ENCODE measurements at regions not wholly inside any gene's neighbourhood (a gene's known extent, or its start where the extent isn't known, plus 50 kb on each side); places are given as distances from the start of the nearest gene placed in this dataset.

DNA sequence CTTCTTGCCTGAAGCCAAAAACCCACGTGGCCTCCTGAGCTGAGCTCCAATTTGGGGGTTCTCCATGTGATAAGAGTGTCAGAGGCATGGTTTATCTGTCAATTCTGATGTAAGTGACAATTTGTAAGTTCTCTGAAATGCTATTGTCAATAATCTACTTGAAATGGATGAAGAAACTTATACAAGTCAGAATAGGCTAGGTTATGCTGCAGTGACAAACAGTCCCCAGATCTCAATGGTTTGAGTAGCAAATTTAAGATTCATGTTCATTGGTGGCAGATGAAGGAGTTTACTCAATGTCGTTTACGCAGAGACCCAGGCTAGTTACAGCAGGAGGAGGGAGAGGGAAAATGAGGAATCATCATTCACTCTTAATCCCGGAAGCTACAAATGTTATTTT lies 352.4 kb downstream of the KIF16B start:
- no peak for DNase-seq (ENCODE audit: low spot score)

- DNase-seq (ENCODE audit: low spot score), result no peak
These were observed 354.1 kb downstream of the KIF16B start for GRCh38 chr20:16219182-16219581.

DNA sequence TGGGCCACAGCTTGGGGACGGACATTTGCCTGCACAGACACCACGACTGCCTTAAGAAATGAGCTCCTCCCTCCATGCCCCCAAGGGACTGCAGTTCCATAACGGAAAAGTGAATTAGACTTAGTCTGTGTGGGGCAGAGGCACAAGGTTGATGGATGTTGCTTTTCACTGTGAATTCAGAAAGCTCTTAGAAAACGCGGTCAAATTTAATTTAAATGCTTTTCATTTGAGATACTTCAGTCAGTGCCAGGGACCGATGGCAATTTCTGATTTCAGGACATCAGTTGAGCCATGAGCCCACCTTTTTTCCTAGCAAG lies 356.4 kb downstream of the KIF16B start:
- DNase-seq (ENCODE audit: low spot score), result no peak

DNA sequence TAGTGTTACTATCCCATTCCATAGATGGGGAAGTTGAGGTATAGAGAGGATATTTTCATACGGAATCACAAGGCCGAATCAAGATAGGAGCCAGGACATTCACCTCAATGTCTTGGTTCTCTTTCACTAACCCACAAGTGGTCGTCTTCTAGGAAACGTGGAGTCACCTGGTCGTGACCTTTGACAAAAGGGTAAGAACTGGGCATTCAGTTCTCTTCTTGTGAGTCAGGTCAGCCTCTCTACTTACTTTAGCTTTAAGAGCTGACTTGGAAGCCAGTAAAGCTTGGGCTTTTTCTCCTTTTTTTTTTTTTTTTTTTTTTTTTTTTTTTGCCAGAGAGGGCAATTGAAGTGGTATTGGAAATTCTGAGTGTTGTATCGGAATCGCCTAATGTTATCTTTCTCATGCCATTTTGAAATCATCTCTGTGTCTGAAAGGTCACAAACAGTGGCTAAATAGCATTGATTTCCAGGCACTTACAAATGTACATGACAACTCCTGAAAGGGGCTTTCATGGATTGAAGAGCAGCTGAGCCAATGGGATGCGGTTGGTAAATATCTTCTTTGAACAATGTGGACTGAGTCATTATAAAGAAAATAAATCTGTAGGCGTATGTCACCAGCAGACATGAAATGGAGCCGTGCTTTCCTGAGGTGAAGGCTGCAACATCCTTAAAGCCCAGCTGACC lies 356.9 kb downstream of the KIF16B start:
- DNase-seq (ENCODE audit: low spot score), result no peak

DNA sequence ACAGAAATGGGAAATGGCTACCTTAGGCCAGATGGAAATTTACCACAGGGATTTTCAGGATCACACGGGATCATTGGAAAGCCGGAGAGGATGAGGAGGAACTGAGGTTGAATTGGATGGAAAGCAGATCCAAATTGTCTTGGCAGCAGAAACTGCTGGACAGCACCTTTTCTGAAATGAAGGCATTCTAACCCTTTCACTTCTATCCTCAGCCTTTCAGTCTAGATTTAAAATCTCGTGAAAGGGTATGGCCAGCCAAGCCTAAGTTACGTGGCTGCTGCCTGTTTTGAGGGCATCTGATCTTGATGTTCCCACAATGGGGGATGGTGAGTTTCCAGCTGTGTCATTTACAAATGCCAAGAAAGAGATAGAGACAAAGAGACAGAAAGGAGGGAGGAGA lies 358.2 kb downstream of the KIF16B start:
- DNase-seq (ENCODE audit: low spot score), result no peak

DNA sequence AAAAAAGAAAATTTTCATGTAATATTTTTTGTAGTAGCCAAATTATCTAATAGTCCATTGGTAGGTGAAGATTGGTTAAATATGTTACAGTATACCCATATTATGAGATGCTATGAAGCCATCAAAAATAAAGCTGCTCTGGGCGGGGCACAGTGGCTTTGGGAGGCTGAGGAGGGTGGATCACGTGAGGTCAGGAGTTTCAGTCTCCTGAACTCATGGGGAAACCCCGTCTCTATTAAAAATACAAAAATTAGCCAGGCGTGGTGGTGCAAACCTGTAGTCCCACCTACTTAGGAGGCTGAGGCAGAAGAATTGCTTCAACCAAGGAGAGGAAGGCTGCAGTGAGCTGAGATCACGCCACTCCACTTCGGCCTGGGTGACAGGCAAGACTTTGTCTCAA lies 360.5 kb downstream of the KIF16B start:
- no peak for DNase-seq (ENCODE audit: low spot score)

- DNase-seq (ENCODE audit: low spot score), result no peak
These were observed 363.3 kb downstream of the KIF16B start for GRCh38 chr20:16209951-16210361.

GRCh38 chr20:16209357-16209756 lies 363.9 kb downstream of the KIF16B start:
- DNase-seq (ENCODE audit: low spot score), result no peak

GRCh38 chr20:16208443-16208842 lies 364.8 kb downstream of the KIF16B start:
- no peak for DNase-seq (ENCODE audit: low spot score)

- DNase-seq (ENCODE audit: low spot score), result no peak
These were observed 366.4 kb downstream of the KIF16B start for GRCh38 chr20:16206817-16207216.

DNA sequence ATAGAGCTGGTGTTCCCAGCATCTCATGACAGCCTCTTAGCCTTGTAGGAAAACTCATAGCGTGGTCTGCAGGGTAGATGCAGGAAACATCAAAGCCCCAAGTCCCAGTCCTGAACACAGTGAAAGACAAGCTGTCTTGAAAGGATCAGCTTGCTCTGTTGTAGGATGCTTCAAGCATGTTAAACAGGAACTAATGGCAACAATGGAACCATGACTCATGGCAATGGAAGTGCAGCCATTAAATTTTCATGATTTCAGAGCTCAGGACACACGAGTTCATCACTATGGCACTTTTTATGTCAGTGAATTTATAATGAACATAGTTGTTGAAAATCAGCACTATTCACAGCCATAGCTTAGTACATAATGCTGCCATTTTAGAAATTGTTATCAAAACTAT lies 367.7 kb downstream of the KIF16B start:
- DNase-seq (ENCODE audit: low spot score), result no peak

- no peak for DNase-seq (ENCODE audit: low spot score)
These were observed 370.2 kb downstream of the KIF16B start for GRCh38 chr20:16203096-16203495.

DNA sequence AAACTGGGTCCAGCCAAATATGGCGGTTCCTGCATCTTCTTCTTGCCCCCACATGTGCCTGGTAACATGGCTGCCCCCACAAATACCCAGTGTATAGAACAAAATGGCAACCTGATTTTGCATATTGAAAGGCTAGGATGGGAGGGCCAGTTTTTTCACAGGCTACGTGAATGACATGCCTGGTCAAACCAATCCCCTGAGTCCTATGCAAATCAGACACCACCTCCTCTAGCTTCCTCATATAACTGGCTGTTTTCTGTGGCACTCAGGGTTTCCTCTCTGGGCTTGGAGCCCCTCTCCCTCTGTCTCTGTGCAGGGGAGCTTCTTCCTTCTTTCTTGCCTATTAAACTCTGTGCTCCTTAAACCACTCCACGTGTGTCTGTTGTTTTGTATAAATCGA lies 372.1 kb downstream of the KIF16B start:
- DNase-seq (ENCODE audit: low spot score), result no peak

DNA sequence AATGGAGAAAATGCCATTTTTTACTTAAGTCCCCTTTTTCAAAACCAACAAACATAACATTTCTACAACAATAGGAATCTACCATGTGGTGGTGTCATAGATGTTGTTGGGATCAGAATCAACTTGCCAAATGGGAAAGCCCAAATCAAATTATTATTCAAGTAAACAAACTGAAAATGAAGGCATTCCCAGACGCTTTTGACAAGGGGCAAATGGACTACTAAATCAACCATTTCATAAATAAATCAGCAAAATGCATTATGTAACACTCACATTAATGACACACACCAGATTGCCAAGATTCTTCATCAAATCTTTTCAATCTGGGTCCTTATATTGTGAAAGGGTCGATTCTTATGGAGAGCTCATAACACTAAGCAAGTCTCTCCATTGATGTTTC lies 375.6 kb downstream of the KIF16B start:
- no peak for DNase-seq (ENCODE audit: low spot score)

GRCh38 chr20:16195671-16196070 lies 377.6 kb downstream of the KIF16B start:
- DNase-seq (ENCODE audit: low spot score), result no peak

DNA sequence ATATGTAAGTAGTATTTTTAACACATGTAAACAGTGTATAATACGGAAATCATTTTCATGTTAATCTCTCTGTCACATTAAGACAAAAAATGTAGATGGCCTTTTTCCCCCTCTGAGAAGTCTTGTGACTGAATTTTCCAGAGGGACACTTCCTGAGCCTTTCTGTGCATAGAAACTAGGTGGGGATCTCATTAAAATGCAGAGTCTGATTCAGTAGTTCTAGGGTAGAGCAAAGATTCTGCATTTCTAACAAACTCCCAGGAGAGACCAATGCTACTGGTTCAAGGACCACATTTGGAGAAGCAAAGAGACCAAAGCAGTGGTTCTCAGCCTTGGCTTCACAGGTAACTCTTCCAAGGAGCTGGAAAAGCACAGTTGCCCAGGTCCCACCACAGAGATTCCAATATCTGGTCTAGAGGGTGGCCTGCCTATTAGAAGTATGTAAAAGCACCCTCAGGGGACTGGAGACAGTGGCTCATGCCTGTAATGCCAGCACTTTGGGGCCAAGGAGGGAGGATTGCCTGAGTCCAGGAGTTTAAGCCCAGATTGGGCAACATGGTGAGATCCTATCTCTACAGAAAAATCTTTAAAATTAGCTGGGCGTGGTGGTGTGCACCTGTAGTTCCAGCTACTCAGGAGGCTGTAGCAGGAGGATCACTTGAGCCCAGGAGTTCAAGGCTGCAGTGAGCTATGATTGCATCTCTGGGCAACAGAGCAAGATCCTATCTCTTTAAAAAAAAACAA lies 378.5 kb downstream of the KIF16B start:
- DNase-seq (ENCODE audit: low spot score), result no peak

GRCh38 chr20:16191496-16191895 lies 381.8 kb downstream of the KIF16B start:
- DNase-seq (ENCODE audit: low spot score), result no peak

DNA sequence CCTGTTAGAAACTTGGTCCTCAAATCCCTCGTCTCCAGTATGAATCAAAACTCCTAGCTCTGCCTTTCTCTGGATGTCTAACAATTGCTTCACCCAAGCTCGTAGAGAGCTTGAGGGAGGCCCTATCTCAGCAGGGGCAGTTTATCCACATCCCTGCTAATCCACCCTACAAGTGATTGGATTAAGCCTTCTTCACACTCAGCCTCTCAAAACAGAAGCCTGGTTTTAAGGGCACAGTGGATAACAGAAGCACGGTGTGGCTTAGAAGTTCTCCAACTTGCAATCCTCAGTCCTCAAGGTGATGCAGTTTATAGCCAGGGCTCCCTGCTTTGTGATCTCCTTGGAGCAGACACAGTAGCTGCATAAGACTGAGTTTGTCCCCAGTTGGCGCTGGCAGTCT lies 383.9 kb downstream of the KIF16B start:
- no peak for DNase-seq (ENCODE audit: low spot score)

DNA sequence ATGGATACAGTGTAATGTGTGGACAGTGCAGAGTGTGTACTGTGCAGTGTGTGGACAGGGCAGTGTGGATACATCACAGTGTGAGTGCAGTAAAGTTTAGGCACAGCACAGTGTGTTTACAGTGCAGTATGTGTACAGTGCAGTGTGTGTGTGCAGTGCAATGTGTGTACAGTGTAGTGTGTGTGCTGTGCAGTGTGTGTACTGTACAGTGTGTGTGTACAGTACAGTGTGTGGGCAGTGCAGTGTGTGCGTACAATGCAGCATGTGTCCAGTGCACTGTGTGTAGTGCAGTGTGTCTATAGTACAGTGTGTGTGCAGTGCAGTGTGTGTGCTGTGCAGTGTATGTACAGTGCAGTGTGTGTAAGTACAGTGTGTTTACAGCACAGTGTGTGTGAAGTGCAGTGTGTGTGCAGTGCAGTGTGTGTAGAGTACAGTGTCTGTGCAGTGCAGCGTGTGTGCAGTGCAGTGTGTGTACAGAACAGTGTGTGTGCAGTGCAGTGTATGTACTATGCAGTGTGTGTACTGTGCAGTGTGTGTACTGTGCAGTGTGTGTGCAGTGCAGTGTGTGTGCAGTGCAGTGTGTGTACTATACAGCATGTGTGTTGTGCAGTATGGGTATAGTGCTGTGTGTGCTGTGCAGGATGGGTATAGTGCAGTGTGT lies 385.2 kb downstream of the KIF16B start:
- DNase-seq (ENCODE audit: low spot score), result no peak

- no peak for DNase-seq (ENCODE audit: low spot score)
These were observed 393.3 kb downstream of the KIF16B start for GRCh38 chr20:16179919-16180318.

DNA sequence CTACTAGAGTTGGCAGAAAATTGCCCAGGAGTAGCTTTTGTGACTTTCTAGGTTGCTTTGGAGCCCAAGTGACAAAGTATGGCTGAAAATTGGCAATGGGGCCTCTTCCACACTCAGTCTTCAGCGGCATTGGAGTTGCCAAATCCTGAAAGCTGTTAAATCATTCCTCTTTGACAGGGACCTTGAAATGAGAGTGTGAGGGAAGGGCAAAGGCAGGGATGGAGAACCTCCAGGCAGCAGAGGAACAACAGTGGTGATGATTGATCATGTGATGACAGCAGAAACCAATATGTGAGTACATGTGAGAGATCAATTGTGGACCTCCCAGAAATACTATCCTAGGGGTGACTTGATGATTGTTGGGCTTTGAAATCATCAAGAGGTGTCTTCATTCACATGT lies 393.9 kb downstream of the KIF16B start:
- no peak for DNase-seq (ENCODE audit: low spot score)

DNA sequence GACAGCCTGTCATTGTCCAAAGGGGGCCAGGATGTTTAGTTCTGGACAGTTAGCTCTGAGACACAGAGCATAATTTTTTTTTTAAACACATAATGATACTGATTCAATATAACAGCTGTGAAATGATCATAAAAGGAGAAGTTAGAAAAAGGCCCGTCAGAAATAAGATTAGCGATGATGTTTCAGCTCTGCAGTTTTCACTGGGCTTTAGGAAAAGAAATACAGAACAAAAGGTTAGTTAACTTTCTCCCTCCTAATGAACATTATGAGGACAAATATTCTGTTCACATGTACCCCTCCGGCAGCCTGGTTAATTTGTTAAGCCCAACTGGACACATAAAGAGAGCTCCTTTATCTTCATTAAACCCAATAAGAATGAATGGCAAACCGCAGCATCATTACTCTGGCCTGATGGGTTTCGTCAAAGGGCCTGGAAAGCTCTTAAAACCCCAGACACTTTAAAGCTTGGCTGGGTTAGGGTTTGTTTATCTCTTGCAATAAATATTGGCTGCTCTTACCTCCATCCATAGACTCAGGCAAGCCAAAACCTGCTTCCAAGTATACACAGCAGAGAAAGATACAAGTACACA lies 394.6 kb downstream of the KIF16B start:
- no peak for DNase-seq (ENCODE audit: low spot score)

DNA sequence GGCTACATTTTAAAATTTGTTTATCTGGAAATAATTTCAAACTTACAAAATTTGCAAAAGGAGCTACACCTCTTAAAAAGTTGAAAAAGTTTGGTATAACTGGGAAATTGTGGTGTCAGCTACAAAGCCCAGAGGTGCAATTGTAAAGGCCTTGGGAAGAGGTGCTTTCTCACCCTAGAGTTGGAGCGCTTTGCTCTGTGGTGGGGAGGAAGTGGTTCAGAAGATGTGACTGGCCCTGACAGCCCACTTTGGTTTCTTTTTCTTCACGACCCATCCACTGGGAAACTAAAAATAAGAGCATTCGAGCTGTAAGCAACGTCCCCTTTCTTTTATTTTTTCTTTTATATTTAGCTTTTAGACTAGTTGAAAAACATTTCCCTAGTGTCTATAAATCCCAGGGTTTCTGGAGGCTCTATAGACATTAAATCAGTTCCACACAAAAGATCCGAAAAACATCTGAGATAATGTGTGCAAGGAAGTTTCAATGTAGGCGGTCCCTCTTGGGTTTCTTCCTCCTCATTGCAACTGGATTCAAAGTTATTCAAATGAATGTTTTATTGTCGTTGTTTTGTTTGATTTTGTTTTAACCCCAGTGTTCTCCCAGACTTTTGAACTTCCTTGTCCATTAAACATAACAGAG lies 397.8 kb downstream of the KIF16B start:
- DNase-seq (ENCODE audit: low spot score), result no peak
